HG03060 (cell line): ENCODE measurements at regions not wholly inside any gene's neighbourhood (a gene's known extent, or its start where the extent isn't known, plus 50 kb on each side); places are given as distances from the start of the nearest gene placed in this dataset.
A peak's percentile ranks its signal among the peaks of the same experiment; 100 is the strongest.
"Not testable (repeated sequence)": the region's sequence is repeated elsewhere in the genome, so short reads cannot be mapped to it uniquely, and the experiment has no call there.

Experiments
- ATAC-seq: cut with Tn5 transposase; IDR thresholded peaks from one replicate; pipeline ENCODE4 v1.9.1; 2021; ENCODE audit warnings: low read depth, moderate number of reproducible peaks; ENCODE audit not compliant: unreplicated experiment

DNA sequence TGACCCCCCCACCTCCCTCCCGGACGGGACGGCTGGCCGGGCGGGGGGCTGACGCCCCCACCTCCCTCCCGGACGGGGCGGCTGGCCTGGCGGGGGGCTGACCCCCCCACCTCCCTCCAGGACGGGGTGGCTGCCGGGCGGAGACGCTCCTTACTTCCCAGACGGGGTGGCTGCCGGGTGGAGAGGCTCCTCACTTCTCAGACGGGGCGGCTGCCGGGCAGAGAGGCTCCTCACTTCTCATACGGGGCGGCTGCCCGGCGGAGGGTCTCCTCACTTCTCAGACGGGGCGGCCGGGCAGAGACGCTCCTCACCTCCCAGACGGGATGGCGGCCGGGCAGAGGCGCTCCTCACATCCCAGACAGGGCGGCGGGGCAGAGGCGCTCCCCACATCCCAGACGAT, 84.7 kb downstream of the OR2B2 start:
- not testable (repeated sequence) for ATAC-seq

DNA sequence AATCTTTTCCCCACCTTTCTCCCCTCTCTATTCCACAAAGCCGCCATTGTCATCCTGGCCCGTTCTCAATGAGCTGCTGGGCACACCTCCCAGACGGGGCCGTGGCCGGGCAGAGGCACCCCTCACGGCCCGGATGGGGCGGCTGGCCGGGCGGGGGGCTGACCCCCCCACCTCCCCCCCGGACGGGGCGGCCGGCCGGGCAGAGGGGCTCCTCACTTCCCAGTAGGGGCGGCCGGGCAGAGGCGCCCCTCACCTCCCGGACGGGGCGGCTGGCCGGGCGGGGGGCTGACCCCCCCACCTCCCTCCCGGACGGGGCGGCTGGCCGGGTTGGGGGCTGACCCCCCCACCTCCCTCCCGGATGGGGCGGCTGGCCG, 85.6 kb downstream of the OR2B2 start:
- ATAC-seq = not testable (repeated sequence)

DNA sequence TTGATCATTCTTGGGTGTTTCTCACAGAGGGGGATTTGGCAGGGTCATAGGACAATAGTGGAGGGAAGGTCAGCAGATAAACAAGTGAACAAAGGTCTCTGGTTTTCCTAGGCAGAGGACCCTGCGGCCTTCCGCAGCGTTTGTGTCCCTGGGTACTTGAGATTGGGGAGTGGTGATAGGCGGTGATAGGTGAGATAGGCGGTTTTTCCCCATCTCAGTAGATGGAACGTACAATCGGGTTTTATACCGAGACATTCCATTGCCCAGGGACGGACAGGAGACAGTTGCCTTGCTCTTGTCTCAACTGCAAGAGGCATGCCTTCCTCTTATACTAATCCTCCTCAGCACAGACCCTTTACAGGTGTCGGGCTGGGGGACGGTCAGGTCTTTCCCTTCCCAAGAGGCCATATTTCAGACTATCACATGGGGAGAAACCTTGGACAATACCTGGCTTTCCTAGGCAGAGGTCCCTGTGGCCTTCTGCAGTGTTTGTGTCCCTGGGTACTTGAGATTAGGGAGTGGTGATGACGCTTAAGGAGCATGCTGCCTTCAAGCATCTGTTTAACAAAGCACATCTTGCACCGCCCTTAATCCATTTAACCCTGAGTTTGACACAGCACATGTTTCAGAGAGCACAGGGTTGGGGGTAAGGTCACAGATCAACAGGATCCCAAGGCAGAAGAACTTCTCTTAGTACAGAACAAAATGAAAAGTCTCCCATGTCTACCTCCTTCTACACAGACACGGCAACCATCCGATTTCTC, 86.2 kb downstream of the OR2B2 start:
- ATAC-seq = not testable (repeated sequence)

DNA sequence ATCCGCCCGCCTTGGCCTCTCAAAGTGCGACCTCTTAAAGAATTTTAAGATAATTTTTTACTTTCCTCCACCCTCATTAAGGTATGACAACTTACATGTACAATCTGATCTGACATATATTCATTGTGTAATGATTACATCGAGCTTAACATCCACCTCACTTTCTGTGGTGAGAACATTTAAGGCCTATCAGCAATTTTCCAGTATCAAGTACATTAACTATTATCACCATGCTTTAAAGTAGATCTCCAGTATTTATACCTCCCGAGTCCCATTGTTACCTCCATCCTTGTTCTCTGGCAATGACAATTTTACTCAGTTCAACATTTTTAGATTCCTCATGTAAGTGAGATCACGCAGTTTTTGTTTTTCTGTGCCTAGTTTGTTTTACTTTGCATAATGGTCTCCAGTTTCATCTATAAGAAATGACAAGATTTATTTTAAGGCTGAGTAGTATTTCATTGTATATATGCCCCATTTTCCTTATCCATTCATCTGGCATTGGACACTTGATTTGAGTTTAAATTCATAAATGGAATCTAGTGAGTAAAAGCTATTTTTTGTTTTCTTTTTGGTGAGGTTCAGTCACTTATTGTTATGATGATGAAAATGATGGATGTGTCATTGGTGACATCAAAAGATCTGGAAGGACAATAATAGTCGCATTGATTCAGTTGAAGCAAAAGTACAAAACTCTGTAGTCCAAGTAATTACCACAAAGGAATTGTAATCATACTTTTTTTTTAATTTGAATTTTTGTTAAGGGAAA, 87.0 kb downstream of the OR2B2 start:
- ATAC-seq = no peak

DNA sequence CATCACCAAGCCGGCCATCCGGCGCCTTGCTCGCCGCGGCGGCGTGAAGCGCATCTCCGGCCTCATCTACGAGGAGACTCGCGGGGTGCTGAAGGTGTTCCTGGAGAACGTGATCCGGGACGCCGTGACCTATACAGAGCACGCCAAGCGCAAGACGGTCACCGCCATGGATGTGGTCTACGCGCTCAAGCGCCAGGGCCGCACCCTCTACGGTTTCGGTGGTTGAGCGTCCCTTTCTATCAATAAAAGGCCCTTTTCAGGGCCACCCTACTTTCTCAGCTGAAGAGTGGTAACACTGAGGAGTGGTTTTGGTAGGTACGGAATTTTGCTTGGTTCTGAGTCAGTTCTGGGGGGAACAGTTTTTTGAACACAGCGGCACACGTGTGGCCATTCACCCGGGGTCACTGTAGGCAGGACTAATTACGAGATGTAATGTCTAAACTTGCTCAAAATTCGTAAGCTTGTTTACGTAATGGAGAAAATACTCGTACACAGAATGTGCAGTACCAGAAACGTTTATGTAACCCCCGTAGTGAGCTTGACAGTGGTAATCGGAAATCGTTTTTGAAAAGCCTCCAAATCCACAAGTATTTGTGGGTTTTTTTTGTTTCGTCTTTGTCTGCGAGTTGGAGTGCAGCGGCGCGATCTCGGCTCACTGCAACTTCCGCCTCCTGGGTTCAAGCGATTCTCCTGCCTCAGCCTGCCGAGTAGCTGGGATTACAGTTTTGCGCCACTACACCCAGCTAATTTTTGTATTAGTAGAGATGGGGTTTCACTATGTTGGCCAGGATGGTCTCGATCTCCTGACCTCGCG, 87.8 kb downstream of the OR2B2 start:
- peak; percentile 26 for ATAC-seq

DNA sequence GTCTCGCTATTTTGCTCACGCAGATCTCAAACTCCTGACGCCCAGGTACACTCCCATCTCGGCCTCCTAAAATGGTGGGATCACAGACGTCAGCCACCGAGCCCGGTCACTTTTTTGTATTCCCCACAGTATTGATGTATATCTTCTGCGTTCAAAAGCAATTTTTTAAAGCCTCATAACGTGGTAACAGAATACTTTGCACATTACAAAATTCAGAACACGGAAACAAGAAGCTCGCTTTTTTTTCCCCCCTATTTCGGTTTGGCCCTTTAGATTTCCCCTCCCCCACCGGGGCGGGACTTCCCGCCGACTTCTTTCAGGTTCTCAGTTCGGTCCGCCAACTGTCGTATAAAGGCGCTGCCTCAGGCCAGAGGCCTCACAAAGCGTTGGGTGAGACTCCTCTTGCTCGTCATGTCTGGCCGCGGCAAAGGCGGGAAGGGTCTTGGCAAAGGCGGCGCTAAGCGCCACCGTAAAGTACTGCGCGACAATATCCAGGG, 88.4 kb downstream of the OR2B2 start:
- peak; percentile 53 for ATAC-seq

DNA sequence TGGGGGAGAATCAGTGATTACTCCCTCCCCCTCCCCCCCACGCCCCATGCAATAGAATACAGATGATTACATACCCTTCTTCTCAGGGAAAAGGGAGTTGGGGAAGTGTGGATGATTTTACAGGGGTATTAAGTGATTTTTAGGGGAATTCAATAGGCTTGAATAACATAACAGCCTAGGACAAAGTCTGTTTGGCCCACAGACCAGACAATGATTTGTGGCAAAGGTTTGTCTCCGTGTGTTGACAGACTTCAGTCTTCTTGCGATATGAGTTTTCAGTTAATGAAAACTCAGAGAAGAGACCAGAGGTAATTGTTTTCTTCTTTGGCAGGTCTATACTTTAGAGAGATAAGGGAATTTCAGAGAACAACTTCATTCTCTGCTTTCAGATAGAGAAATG, 95.3 kb downstream of the OR2B2 start:
- ATAC-seq = no peak

DNA sequence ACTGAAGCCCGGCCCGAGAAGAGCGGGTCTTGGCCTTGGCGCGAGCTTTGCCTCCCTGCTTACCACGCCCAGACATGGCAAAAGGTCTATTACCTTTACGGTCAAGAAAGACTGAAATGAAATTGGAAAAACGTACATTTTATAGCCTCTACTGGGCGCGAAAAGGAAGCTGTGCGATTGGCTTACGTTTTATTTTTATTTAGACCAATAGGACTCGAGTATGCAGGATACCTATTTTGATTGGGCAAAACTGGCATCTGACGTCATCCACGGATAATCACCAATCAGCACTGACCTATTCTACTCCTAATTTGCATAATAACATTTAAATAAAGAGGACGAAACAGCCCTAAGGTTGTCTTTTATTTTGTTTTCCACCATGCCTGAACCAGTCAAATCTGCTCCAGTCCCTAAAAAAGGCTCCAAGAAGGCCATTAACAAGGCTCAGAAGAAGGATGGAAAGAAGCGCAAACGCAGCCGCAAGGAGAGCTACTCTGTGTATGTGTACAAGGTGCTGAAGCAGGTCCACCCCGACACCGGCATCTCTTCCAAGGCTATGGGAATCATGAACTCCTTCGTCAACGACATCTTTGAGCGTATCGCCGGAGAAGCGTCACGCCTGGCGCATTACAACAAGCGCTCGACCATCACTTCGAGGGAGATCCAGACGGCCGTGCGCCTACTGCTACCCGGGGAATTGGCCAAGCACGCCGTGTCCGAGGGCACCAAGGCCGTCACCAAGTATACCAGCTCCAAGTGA, 97.4 kb downstream of the OR2B2 start:
- peak; percentile 41 for ATAC-seq

DNA sequence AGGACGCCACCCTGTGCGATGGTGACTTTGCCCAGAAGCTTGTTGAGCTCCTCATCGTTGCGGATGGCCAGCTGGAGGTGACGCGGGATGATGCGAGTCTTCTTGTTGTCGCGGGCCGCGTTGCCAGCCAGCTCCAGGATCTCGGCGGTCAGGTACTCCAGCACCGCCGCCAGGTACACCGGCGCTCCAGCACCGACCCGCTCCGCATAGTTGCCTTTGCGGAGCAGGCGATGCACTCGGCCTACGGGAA, 97.9 kb downstream of the OR2B2 start:
- ATAC-seq = peak; percentile 1

DNA sequence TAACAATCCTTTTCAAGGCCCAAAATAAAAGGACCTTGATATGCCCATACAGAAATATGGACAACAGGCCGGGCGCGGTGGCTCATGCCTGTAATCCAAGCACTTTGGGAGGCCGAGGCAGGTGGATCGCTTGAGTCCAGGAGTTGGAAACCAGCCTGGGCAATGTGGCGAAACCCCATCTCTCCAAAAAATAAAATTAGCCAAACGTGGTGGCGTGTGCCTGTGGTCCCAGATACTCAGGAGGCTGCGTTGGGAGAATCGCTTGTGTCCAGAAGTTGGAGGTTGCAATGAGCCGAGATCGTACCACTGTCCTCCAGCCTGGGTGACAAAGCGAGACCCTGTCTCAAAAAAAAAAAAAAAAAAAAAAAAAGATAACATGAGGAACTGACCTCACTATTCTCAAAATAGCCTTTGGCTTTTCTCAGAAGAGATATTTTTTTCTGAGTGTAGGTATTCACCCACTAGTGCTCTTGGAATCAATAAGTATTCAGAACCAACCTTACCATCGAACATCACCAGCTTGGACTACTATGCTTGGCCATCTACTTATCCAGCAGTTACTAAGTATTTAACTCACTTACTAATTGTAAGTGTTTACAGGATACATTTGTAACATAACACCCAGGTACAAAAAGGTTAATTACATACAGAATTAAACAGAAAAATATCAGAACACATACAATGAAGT, 99.2 kb downstream of the OR2B2 start:
- ATAC-seq = no peak

DNA sequence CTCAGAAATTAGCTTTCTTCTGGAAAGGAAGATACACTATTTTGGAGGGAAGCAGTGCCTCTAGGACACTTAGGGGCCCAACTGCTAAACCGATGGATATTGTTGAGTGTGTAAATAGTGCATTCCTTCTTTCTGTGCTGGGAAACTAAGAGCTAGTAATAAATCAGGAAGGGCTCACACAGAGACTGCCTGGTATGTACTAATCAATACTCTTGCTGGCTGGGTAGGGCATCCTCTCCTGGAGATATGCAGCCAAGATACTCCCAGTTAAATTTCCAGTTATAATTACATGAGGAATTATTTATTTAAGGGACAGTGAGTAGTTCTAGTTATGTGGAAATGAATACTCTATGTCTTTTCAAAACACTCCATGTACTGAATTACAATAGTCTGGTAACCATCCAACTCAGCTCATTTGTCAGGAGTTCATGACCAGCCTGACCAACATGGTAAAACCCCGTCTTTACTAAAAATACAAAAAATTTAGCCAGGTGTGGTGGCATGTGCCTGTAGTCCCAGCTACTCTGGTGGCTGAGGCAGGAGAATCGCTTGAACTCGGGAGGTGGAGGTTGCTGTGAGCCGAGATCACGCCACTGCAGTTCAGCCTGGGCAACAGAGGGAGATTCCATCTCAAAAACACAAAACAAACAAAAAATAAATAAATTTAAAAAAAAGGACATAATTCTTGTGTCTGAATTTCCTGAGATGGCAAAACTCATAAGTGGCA, 100.0 kb downstream of the OR2B2 start:
- no peak for ATAC-seq

DNA sequence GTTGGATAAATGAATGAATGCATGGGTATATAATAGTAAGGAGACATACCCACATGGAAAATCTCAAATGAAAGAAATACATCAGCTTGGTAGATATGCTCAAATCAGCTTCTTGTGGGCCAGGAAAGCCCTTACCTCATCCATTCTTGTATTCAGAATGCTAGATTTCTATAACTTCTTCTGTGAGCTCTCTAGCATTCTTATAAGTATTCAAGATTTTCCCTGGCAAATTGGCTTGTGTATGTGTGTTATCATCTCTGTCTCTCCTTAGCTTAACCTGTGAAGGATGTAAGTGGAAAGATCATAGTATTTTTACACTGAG, 100.8 kb downstream of the OR2B2 start:
- no peak for ATAC-seq

DNA sequence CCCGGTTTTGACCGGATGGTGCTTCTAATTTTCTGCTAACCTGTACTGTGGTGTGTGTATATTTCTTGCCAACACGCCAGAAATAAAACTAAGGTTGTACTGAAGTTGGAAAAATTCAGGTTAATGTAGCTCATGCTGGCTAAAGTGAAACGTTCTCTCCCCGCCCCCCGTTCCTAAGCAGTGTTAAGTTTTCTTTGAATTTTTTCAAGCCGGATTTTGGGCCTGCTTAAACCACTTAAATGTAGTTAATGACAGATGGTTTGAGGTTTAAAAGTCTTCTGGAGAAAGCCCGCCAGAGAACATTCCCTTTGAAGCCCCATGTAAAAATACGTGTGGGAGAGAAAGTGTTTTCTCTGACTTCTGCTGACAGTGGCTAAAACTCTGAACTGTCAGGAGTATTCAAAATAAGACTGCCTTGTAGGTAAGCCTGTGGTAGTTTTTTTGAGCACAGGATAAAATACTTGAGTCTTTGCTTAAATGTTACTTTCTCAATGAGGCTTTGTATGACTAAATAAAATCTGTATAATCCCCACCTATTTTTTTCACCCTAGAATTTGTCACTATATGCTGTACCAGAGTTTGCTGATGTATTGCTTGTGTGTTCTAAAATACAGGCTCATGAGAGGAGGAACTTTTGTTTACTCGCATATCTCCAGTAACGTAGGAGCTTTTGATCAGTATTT, 101.3 kb downstream of the OR2B2 start:
- no peak for ATAC-seq

DNA sequence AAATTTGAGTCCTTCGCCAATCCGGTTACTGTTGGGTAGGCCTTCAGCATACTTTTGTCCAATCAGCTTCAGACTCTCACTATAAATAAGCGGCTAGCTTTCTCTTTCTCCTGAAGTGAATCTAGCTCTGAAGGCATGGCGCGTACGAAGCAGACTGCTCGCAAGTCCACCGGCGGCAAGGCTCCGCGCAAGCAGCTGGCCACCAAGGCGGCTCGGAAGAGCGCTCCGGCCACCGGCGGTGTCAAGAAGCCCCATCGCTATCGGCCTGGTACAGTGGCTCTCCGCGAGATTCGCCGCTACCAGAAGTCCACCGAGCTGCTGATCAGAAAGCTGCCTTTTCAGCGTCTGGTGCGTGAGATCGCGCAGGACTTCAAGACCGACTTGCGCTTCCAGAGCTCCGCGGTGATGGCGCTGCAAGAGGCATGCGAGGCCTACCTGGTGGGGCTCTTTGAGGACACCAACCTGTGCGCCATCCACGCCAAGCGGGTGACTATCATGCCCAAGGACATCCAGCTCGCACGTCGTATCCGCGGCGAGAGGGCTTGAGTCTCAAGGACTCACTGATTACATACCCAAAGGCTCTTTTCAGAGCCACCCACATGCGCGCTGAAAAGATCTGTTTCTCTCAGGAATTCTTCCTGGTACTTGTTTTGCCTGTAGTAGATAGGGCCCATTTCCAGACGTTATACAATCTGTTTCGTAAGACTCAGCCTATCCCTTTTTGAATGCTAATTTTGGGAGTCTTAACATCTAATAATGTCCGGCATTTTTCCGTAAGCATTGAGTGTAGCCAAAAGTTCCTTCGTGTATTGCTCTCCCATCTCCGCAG, 102.0 kb downstream of the OR2B2 start:
- ATAC-seq = peak; percentile 27

DNA sequence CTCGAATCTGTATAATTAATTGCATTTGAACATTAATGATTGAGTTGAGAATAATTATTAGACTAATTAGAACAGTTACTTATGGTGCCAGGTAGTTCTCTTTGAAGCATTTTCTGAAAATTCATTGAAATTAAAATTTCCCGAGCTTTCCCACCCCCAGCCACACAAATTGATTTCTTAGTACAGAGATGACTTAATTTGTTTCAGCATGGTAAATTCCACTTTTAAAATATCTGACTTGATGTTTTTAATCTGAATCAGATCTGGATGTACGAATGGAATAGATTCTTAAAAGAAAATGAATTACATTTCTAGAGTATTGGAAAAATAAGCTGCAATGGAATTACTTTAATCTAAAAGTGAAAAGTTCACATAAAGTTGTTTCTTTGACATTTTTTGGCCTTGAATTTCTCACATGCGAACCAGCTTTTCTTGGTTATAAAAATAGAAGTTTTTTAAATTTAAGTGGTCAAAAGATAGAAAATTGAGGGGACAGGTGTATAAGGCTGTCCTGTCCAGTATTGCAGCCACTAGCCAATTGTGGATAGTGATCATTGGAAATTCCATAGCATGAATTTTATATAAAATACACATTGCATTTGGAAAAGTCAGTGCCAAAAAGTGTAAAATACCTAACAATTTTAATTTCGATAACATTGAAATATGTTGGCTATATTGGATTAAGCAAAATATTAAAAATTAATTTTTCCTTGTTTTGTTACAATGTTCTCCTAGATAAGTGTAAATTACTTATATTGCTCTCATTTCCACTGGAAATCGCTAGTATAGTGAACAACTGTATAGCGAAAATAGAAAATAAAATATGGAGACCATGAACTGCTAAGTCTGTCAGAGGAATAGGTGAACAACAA, 102.9 kb downstream of the OR2B2 start:
- ATAC-seq = no peak

DNA sequence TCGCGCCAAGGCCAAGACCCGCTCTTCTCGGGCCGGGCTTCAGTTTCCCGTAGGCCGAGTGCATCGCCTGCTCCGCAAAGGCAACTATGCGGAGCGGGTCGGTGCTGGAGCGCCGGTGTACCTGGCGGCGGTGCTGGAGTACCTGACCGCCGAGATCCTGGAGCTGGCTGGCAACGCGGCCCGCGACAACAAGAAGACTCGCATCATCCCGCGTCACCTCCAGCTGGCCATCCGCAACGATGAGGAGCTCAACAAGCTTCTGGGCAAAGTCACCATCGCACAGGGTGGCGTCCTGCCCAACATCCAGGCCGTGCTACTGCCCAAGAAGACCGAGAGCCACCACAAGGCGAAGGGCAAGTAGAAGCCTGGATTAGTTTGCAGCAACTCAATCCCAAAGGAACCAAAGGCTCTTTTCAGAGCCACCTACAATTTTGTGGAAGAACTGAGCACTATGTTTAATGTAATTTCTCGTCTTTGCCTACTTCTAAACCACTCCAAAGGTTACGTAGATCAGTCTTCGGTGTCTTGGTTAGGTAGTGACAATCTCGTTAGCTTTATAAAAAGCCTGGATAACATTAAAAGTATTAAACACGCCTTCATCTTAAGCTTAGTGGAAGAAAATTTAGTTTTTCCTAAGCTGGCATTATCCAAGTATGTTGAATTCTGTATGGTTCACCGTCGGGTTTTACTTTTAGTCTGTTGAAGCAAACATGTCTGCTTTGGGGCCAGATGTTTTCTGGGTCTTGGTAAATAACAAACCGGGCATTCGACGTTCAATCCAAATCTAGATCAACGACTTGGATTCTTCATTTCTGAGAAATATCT, 103.7 kb downstream of the OR2B2 start:
- ATAC-seq = peak; percentile 0
